ENCODE measurements at regions not wholly inside any gene's neighbourhood (a gene's known extent, or its start where the extent isn't known, plus 50 kb on each side); places are given as distances from the start of the nearest gene placed in this dataset.

- TF ChIP-seq ZMIZ1 (IDR thresholded peaks at IDR 0.05; ENCODE audit: low read depth in 2 of 2, low read length in 2 of 2) (no peak), ZNF644 (tag; IDR thresholded peaks at IDR 0.05; ENCODE audit: low read depth) (no peak), HNRNPUL1 (IDR thresholded peaks at IDR 0.05; ENCODE audit: low read length) (no peak), YBX1 (IDR thresholded peaks at IDR 0.05) (no peak), ZBTB33 (CRISPR knock-in tag; IDR thresholded peaks at IDR 0.05) (peak; percentile 59; the same call in 1 of the 2 replicates), RFX1 (IDR thresholded peaks at IDR 0.05) (no peak), DMBX1 (CRISPR knock-in tag; IDR thresholded peaks at IDR 0.05; ENCODE audit: borderline replicate concordance) (0 out of 2 replicates have a peak, but pooled peaks have one; percentile 15), GATAD2B (IDR thresholded peaks at IDR 0.05; ENCODE audit: borderline replicate concordance) (no peak), ZNF785 (CRISPR knock-in tag; IDR thresholded peaks at IDR 0.05) (no peak), ZNF3 (CRISPR knock-in tag; IDR thresholded peaks at IDR 0.05) (no peak), PRMT5 (CRISPR knock-in tag; IDR thresholded peaks at IDR 0.05) (no peak), MTA2 (IDR thresholded peaks at IDR 0.05; ENCODE audit: low read depth) (no peak), CTCF (IDR thresholded peaks at IDR 0.05 in 2 of 3, conservative IDR thresholded peaks at IDR 0.05 in 1 of 3; ENCODE audit: insufficient read depth in 2 of 3, low read depth in 1 of 3, low read length in 3 of 3) (peak; percentile 91 to 97 (median 92))
These were observed 149.5 kb downstream of the SMAD6 start (continued) for GRCh38 chr15:66851311-66852063.
